CD4-positive, alpha-beta T cell (primary cell): ENCODE measurements at regions not wholly inside any gene's neighbourhood (a gene's known extent, or its start where the extent isn't known, plus 50 kb on each side); places are given as distances from the start of the nearest gene placed in this dataset.

ENCODE experiments used
- ATAC-seq: fragments of 200-7000 bp; cut with Tn5 transposase; one replicate; pipeline ENCODE4 v1.10.0; 2022; ENCODE audit warnings: mild to moderate bottlenecking; ENCODE audit not compliant: poor library complexity
- CTCF ChIA-PET: fragments of 350-600 bp; sonication (Branson Sonifier 250); formaldehyde crosslinking; loops from one replicate; lab custom pipeline; 2021; ENCODE audit warnings: antibody characterized with exemption, inconsistent platforms; lab: Charles Lee
- POLR2A ChIA-PET: fragments of 350-600 bp; sonication (Branson Sonifier 250); formaldehyde crosslinking; loops from one replicate; lab custom pipeline; 2021; ENCODE audit warnings: antibody characterized with exemption, inconsistent platforms; lab: Charles Lee
- DNase-seq, 14 experiments: peaks; one replicate each; pipeline ENCODE4 v3.0.0-alpha.2; 2013 to 2020; ENCODE audit warnings: mixed read lengths in 2 of 14
- H3K27ac ChIP-seq, 2 donors: one replicate each; pipeline versions ENCODE4 v1.5.1 to v1.7.0; 2013; ENCODE audit warnings: low read length in 2 of 2, low read depth in 1 of 2, mild to moderate bottlenecking in 1 of 2
- H3K27me3 ChIP-seq, 2 experiments: 1 replicate in 1 of 2; 2 replicates in 1 of 2; pipeline versions ENCODE4 v1.6.1 to v1.7.0; 2013; ENCODE audit warnings: low read length in 2 of 2, control low read depth in 1 of 2, mild to moderate bottlenecking in 1 of 2, moderate library complexity in 1 of 2; ENCODE audit not compliant: insufficient read depth in 2 of 2, control insufficient read depth in 1 of 2
- H3K36me3 ChIP-seq: one replicate; pipeline ENCODE4 v1.6.1; 2013; ENCODE audit warnings: low read length, control low read depth; ENCODE audit not compliant: insufficient read depth
- H3K4me1 ChIP-seq: one replicate; pipeline ENCODE4 v1.6.1; 2013; ENCODE audit warnings: low read length, control low read depth; ENCODE audit not compliant: insufficient read depth
- H3K4me3 ChIP-seq: one replicate; pipeline ENCODE4 v1.5.1; 2013; ENCODE audit warnings: mild to moderate bottlenecking, low read length, moderate library complexity
- H3K9me3 ChIP-seq, 2 experiments: 1 replicate in 1 of 2; 2 replicates in 1 of 2; pipeline versions ENCODE4 v1.6.1 to v1.7.0; 2013; ENCODE audit warnings: low read length in 2 of 2, mild to moderate bottlenecking in 2 of 2, control low read depth in 1 of 2, moderate library complexity in 1 of 2; ENCODE audit not compliant: control insufficient read depth in 1 of 2, insufficient read depth in 1 of 2
- H3K27ac Mint-ChIP-seq: one replicate; pipeline ENCODE4 v1.8.0; 2020; ENCODE audit warnings: mixed read lengths
- H3K27me3 Mint-ChIP-seq: one replicate; pipeline ENCODE4 v1.8.0; 2021; ENCODE audit warnings: mixed read lengths
- H3K36me3 Mint-ChIP-seq: one replicate; pipeline ENCODE4 v1.8.0; 2021; ENCODE audit warnings: low read depth, mixed read lengths
- H3K4me1 Mint-ChIP-seq: one replicate; pipeline ENCODE4 v1.8.0; 2021; ENCODE audit warnings: low read depth, mixed read lengths
- H3K4me3 Mint-ChIP-seq: one replicate; pipeline ENCODE4 v1.8.0; 2020; ENCODE audit warnings: mild to moderate bottlenecking, mixed read lengths
- H3K9me3 Mint-ChIP-seq: one replicate; pipeline ENCODE4 v1.8.0; 2020; ENCODE audit warnings: mixed read lengths
- CTCF ChIP-seq: fragments of 200-600 bp; IDR thresholded peaks from one replicate; pipeline ENCODE4 v1.8.0; 2022; ENCODE audit warnings: antibody characterized with exemption, mild to moderate bottlenecking
- intact Hi-C, 2 experiments: fragments of 100-400 bp; cut with DNase I in 1 of 2; cut with micrococcal nuclease in 1 of 2; formaldehyde crosslinking; loops; one replicate each; pipeline versions ENCODE4 v1.15.1 to v1.9.0; 2023 to 2025; cut with DNase I, micrococcal nuclease

- DNase-seq: no peak
- no peak for TF ChIP-seq CTCF
- no peaks in the 10 kb centered on the region for H3K36me3 Mint-ChIP-seq
- Histone ChIP-seq H3K27ac (no peak overlapping the region), H3K4me3 (no peak overlapping the region), H3K4me1 (no peaks in the 10 kb centered on the region), H3K9me3 (no peaks in the 10 kb centered on the region), H3K36me3 (no peaks in the 10 kb centered on the region), H3K27me3 (no peaks in the 10 kb centered on the region)
- H3K27me3 Mint-ChIP-seq: peaks cover 8% of the 10 kb centered on the region
- ChIA-PET CTCF (no interaction called here), POLR2A (no interaction called here)
- intact Hi-C loops: no loop called here
- H3K9me3 Mint-ChIP-seq: no peaks in the 10 kb centered on the region
- H3K4me1 Mint-ChIP-seq: no peaks in the 10 kb centered on the region
- no peak for ATAC-seq
- no peak overlapping the region for H3K27ac Mint-ChIP-seq
- no peak overlapping the region for H3K4me3 Mint-ChIP-seq
Observed at GRCh38 chrX:13894888-13895565, 78.1 kb upstream of the GPM6B start.

- ChIA-PET POLR2A (no interaction called here), CTCF (interaction anchor here (1.7 kb wide), 1 partner anchor 56 kb away, joined by 3 read pairs; no protein-coding TSS in a partner anchor)
- TF ChIP-seq CTCF: no peak
- no peaks in the 10 kb centered on the region for H3K9me3 Mint-ChIP-seq
- Histone ChIP-seq H3K36me3 (no peaks in the 10 kb centered on the region), H3K27me3 (no peaks in the 10 kb centered on the region), H3K4me1 (no peaks in the 10 kb centered on the region), H3K4me3 (no peak overlapping the region), H3K27ac (no peak overlapping the region), H3K9me3 (no peaks in the 10 kb centered on the region)
- intact Hi-C loops: no loop called here
- H3K36me3 Mint-ChIP-seq: no peaks in the 10 kb centered on the region
- ATAC-seq (no peak), DNase-seq (no peak)
- no peak overlapping the region for H3K4me3 Mint-ChIP-seq
- H3K27me3 Mint-ChIP-seq: peaks cover 8% of the 10 kb centered on the region
- no peaks in the 10 kb centered on the region for H3K4me1 Mint-ChIP-seq
- H3K27ac Mint-ChIP-seq: no peak overlapping the region
Observed at GRCh38 chrX:13893826-13894225, 76.9 kb upstream of the GPM6B start.

- ATAC-seq (no peak), DNase-seq (no peak)
- peaks cover 8% of the 10 kb centered on the region for H3K27me3 Mint-ChIP-seq
- H3K36me3 Mint-ChIP-seq: no peaks in the 10 kb centered on the region
- no peak overlapping the region for H3K4me3 Mint-ChIP-seq
- no peaks in the 10 kb centered on the region for H3K4me1 Mint-ChIP-seq
- H3K9me3 ChIP-seq: no peaks in the 10 kb centered on the region
- no peak overlapping the region for H3K27ac Mint-ChIP-seq
- no peaks in the 10 kb centered on the region for H3K36me3 ChIP-seq
- no peak overlapping the region for H3K27ac ChIP-seq
- H3K9me3 Mint-ChIP-seq: no peaks in the 10 kb centered on the region
- no peak for TF ChIP-seq CTCF
- CTCF ChIA-PET: interaction anchor here (0.5 to 1.7 kb wide), 3 partner anchors 40 to 81 kb away, joined by 3 to 5 read pairs (median 4); no protein-coding TSS in a partner anchor
- no peaks in the 10 kb centered on the region for H3K4me1 ChIP-seq
- no peak overlapping the region for H3K4me3 ChIP-seq
- intact Hi-C loops: no loop called here
- H3K27me3 ChIP-seq: no peaks in the 10 kb centered on the region
- POLR2A ChIA-PET: no interaction called here
Observed at GRCh38 chrX:13892856-13893255, 76.0 kb upstream of the GPM6B start.
